ENCODE measurements at regions not wholly inside any gene's neighbourhood (a gene's known extent, or its start where the extent isn't known, plus 50 kb on each side); places are given as distances from the start of the nearest gene placed in this dataset.

- TF ChIP-seq CTCF (IDR thresholded peaks at IDR 0.05) (no peak), EZH2phosphoT487 (IDR thresholded peaks at IDR 0.05) (no peak)
Measured at GRCh38 chr11:114959953-114960505, 281.7 kb downstream of the NXPE2 start.

Measured in neural progenitor cell (in vitro differentiated cells).